Ascending aorta (tissue), 2 donors: ENCODE measurements at regions not wholly inside any gene's neighbourhood (a gene's known extent, or its start where the extent isn't known, plus 50 kb on each side); places are given as distances from the start of the nearest gene placed in this dataset.

Experiments
- DNase-seq, 2 donors: peaks; one replicate each; pipeline ENCODE4 v3.0.0-alpha.2; 2019; ENCODE audit warnings: low spot score in 2 of 2
- H3K27ac ChIP-seq, 2 donors: fragments of 200-600 bp; sonication (generic); one replicate each; pipeline ENCODE4 v1.5.1; 2016 to 2017; ENCODE audit warnings: mild to moderate bottlenecking in 1 of 2
- H3K27me3 ChIP-seq: fragments of 200-600 bp; sonication (generic); one replicate; pipeline ENCODE4 v1.5.1; 2017
- H3K36me3 ChIP-seq, 2 donors: fragments of 200-600 bp; sonication (generic); one replicate each; pipeline ENCODE4 v1.5.1; 2016
- H3K4me1 ChIP-seq, 2 donors: fragments of 200-600 bp; sonication (generic); one replicate each; pipeline ENCODE4 v1.5.1; 2016 to 2017; ENCODE audit warnings: mild to moderate bottlenecking in 1 of 2
- H3K4me3 ChIP-seq, 2 donors: fragments of 200-600 bp; sonication (generic); one replicate each; pipeline ENCODE4 v1.5.1; 2016 to 2017; ENCODE audit warnings: mild to moderate bottlenecking in 1 of 2
- H3K9me3 ChIP-seq, 2 donors: fragments of 200-600 bp; sonication (generic); one replicate each; pipeline ENCODE4 v1.5.1; 2016
- intact Hi-C: fragments of 100-400 bp; cut with DNase I; formaldehyde crosslinking; loops from one replicate; pipeline ENCODE4 v1.15.1; 2023
- TF ChIP-seq, protein P1 (sequence below), 3 experiments: fragments of 200-600 bp in 2 of 3; fragments of 450-650 bp in 1 of 3; sonication (generic) in 2 of 3; IDR thresholded peaks; one replicate each; pipeline ENCODE4 v1.5.1; 2016 to 2019; ENCODE audit warnings: antibody characterized with exemption in 3 of 3, mild to moderate bottlenecking in 1 of 3, moderate library complexity in 1 of 3

GRCh38 chr4:59869559-59869958 is 1330.6 kb upstream of the ADGRL3 start:
- no peaks in the 10 kb centered on the region for H3K9me3 ChIP-seq
- H3K36me3 ChIP-seq, result no peaks in the 10 kb centered on the region
- intact Hi-C loops, result no loop called here
- H3K4me1 ChIP-seq, result no peaks in the 10 kb centered on the region
- DNase-seq, result no peak
- H3K4me3 ChIP-seq, result no peak overlapping the region
- H3K27me3 ChIP-seq, result no peaks in the 10 kb centered on the region
- TF ChIP-seq, protein P1, sequence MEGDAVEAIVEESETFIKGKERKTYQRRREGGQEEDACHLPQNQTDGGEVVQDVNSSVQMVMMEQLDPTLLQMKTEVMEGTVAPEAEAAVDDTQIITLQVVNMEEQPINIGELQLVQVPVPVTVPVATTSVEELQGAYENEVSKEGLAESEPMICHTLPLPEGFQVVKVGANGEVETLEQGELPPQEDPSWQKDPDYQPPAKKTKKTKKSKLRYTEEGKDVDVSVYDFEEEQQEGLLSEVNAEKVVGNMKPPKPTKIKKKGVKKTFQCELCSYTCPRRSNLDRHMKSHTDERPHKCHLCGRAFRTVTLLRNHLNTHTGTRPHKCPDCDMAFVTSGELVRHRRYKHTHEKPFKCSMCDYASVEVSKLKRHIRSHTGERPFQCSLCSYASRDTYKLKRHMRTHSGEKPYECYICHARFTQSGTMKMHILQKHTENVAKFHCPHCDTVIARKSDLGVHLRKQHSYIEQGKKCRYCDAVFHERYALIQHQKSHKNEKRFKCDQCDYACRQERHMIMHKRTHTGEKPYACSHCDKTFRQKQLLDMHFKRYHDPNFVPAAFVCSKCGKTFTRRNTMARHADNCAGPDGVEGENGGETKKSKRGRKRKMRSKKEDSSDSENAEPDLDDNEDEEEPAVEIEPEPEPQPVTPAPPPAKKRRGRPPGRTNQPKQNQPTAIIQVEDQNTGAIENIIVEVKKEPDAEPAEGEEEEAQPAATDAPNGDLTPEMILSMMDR (IDR thresholded peaks at IDR 0.05), result no peak
- H3K27ac ChIP-seq, result no peak overlapping the region

- H3K4me1 ChIP-seq, result no peaks in the 10 kb centered on the region
- H3K27ac ChIP-seq, result no peak overlapping the region
- no peak for DNase-seq
- intact Hi-C loops, result no loop called here
- no peaks in the 10 kb centered on the region for H3K9me3 ChIP-seq
- TF ChIP-seq, protein P1 (IDR thresholded peaks at IDR 0.05), result no peak
- no peaks in the 10 kb centered on the region for H3K27me3 ChIP-seq
- H3K4me3 ChIP-seq, result no peak overlapping the region
- H3K36me3 ChIP-seq, result no peaks in the 10 kb centered on the region
Observed at GRCh38 chr4:59881632-59882031, 1318.5 kb upstream of the ADGRL3 start.

DNA sequence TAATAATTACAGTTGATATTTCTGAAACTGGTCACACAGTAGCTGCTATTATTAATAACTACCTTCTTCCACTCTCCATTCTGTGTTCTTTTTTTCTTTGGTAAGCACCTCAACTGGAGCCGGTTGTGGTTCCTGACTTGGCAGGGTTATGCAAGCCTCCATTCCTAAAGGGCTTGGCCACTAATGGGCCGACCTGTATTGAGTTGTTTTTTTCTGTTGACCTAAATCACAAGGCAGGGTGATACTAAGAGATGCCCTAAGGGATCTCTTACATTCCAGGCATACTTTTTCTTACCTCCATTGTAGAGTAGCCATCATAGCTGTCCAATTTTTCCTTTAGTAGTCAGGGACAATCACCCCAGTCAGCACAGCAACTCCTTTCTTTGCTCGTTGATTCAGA is 1295.8 kb upstream of the ADGRL3 start:
- Histone ChIP-seq H3K4me1 (no peaks in the 10 kb centered on the region), H3K9me3 (no peaks in the 10 kb centered on the region), H3K4me3 (no peak overlapping the region), H3K27ac (no peak overlapping the region), H3K27me3 (no peaks in the 10 kb centered on the region), H3K36me3 (no peaks in the 10 kb centered on the region)
- TF ChIP-seq, protein P1 (IDR thresholded peaks at IDR 0.05), result no peak
- intact Hi-C loops, result no loop called here
- no peak for DNase-seq

GRCh38 chr4:59920416-59920815 is 1279.7 kb upstream of the ADGRL3 start:
- no peaks in the 10 kb centered on the region for H3K4me1 ChIP-seq
- no peak overlapping the region for H3K4me3 ChIP-seq
- H3K27ac ChIP-seq, result no peak overlapping the region
- intact Hi-C loops, result no loop called here
- H3K27me3 ChIP-seq, result no peaks in the 10 kb centered on the region
- TF ChIP-seq, protein P1 (IDR thresholded peaks at IDR 0.05), result no peak
- no peak for DNase-seq
- no peaks in the 10 kb centered on the region for H3K36me3 ChIP-seq
- no peaks in the 10 kb centered on the region for H3K9me3 ChIP-seq

DNA sequence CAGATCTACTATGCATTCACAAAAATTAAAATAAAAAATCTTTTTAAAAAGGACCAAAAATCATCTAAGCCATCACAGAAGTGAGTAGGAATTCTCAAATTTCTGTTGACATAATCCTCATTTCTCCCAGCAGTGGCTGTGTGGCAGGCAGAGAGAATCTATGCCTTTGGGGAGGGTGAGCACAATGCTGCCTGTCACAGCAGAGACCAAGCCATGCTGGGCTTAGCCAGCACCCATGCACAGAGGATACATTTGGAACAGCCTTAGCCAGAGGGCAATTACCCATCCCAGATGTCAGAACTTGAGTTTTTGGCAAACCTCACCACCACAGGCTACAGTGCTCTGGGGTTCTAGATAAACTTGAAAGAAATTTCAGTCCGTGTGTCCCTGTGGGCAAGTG is 1274.8 kb upstream of the ADGRL3 start:
- TF ChIP-seq, protein P1 (IDR thresholded peaks at IDR 0.05), result no peak
- H3K4me3 ChIP-seq, result no peak overlapping the region
- no peaks in the 10 kb centered on the region for H3K4me1 ChIP-seq
- H3K9me3 ChIP-seq, result peaks cover 0 to 3% of the 10 kb centered on the region in 2 donors
- DNase-seq, result no peak
- H3K27ac ChIP-seq, result no peak overlapping the region
- intact Hi-C loops, result no loop called here
- H3K27me3 ChIP-seq, result no peaks in the 10 kb centered on the region
- no peaks in the 10 kb centered on the region for H3K36me3 ChIP-seq

DNA sequence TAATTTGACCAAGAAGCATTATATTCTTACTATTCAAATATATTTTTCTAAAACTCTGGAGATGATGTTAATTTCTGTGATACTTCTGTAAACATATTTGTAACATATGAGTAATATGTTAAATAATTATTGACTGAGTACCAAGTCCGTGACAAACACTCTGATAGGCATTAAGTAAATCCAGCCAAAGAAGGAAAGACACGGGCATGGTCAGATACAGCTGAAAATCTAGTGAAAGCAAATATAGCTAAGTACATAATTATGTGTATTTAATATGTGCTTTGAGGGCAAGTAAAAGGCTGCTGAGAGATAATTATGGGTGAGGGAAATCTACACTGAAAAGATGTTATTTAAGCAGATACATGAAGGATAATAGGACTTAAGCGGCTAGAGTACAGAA is 1263.6 kb upstream of the ADGRL3 start:
- no peak overlapping the region for H3K27ac ChIP-seq
- no peaks in the 10 kb centered on the region for H3K4me1 ChIP-seq
- H3K36me3 ChIP-seq, result no peaks in the 10 kb centered on the region
- no peaks in the 10 kb centered on the region for H3K27me3 ChIP-seq
- H3K4me3 ChIP-seq, result no peak overlapping the region
- DNase-seq, result no peak
- TF ChIP-seq, protein P1 (IDR thresholded peaks at IDR 0.05), result no peak
- no peaks in the 10 kb centered on the region for H3K9me3 ChIP-seq
- intact Hi-C loops, result no loop called here
